NB4 (cell line): ENCODE measurements at regions not wholly inside any gene's neighbourhood (a gene's known extent, or its start where the extent isn't known, plus 50 kb on each side); places are given as distances from the start of the nearest gene placed in this dataset.

Source experiments
- DNase-seq: peaks from one replicate; pipeline ENCODE4 v3.0.0; 2010; ENCODE audit warnings: low read depth
- H3K4me3 ChIP-seq: one replicate; pipeline ENCODE4 v1.5.1; 2011; ENCODE audit warnings: mild to moderate bottlenecking, low read depth, low read length, moderate library complexity
- CTCF ChIP-seq: IDR thresholded peaks from one replicate; pipeline ENCODE4 v1.5.1; 2012; ENCODE audit warnings: low read depth, low read length
- MAX ChIP-seq: IDR thresholded peaks from 2 replicates; pipeline ENCODE4 v1.6.1; 2011; ENCODE audit warnings: low read depth, low read length
- MYC ChIP-seq: IDR thresholded peaks from 2 replicates; pipeline ENCODE4 v1.6.1; 2011; ENCODE audit warnings: low read depth, low read length
- POLR2A ChIP-seq: IDR thresholded peaks from 2 replicates; pipeline ENCODE4 v1.6.1; 2011; ENCODE audit warnings: mild to moderate bottlenecking; ENCODE audit not compliant: insufficient read length; ENCODE audit errors: extremely low read depth

GRCh38 chr13:56773148-56773547, 367.6 kb upstream of the PRR20A start:
- H3K4me3 ChIP-seq: no peak overlapping the region
- TF ChIP-seq MYC: no peak
- no peak for TF ChIP-seq CTCF
- no peak for TF ChIP-seq MAX
- TF ChIP-seq POLR2A: no peak
- no peak for DNase-seq

- H3K4me3 ChIP-seq: no peak overlapping the region
- TF ChIP-seq POLR2A (no peak), MAX (no peak), CTCF (no peak), MYC (no peak)
- no peak for DNase-seq
Observed at GRCh38 chr13:56789527-56789926, 351.2 kb upstream of the PRR20A start.

GRCh38 chr13:56837161-56837560, 303.6 kb upstream of the PRR20A start:
- no peak for TF ChIP-seq MYC
- TF ChIP-seq MAX: no peak
- TF ChIP-seq CTCF: no peak
- no peak for TF ChIP-seq POLR2A
- DNase-seq: no peak
- H3K4me3 ChIP-seq: no peak overlapping the region

- H3K4me3 ChIP-seq: no peak overlapping the region
- DNase-seq: no peak
- TF ChIP-seq CTCF (no peak), MAX (no peak), POLR2A (no peak), MYC (no peak)
Observed at GRCh38 chr13:56850852-56851251, 289.9 kb upstream of the PRR20A start.

- no peak overlapping the region for H3K4me3 ChIP-seq
- no peak for DNase-seq
- TF ChIP-seq POLR2A (no peak), MAX (no peak), CTCF (no peak), MYC (no peak)
Observed at GRCh38 chr13:56861476-56861875, 279.2 kb upstream of the PRR20A start.

GRCh38 chr13:56864451-56864850, 276.3 kb upstream of the PRR20A start:
- no peak for DNase-seq
- TF ChIP-seq POLR2A (no peak), CTCF (no peak), MYC (no peak), MAX (no peak)

More at GRCh38 chr13:56864451-56864850, 276.3 kb upstream of the PRR20A start:
- H3K4me3 ChIP-seq: no peak overlapping the region
